Neural cell (in vitro differentiated cells): ENCODE measurements at regions not wholly inside any gene's neighbourhood (a gene's known extent, or its start where the extent isn't known, plus 50 kb on each side); places are given as distances from the start of the nearest gene placed in this dataset.

Source experiments
- H2AFZ ChIP-seq: fragments of 200-600, 300-800 bp; sonication (generic), shearing (Covaris generic); 2 replicates; pipeline ENCODE4 v1.6.0; 2014; ENCODE audit warnings: low read depth, mild to moderate bottlenecking, antibody characterized with exemption, low read length, moderate library complexity
- H3F3A ChIP-seq: fragments of 200-600 bp; shearing (Covaris generic); 2 replicates; pipeline ENCODE4 v1.6.1; 2016; ENCODE audit warnings: mild to moderate bottlenecking, moderate library complexity, mixed read lengths, antibody characterized with exemption, low read length; ENCODE audit not compliant: insufficient read depth, poor library complexity, severe bottlenecking
- H3K27ac ChIP-seq: fragments of 200-600, 300-800 bp; sonication (generic), shearing (Covaris generic); 2 replicates; pipeline ENCODE4 v1.5.1; 2014; ENCODE audit warnings: mild to moderate bottlenecking, low read length, moderate library complexity
- H3K27me3 ChIP-seq: fragments of 300-800, 200-600 bp; sonication (generic), shearing (Covaris generic); 2 replicates; pipeline ENCODE4 v1.6.0; 2014; ENCODE audit warnings: mild to moderate bottlenecking, low read depth, low read length, moderate library complexity; ENCODE audit not compliant: insufficient read depth
- H3K36me3 ChIP-seq: fragments of 300-800, 200-600 bp; sonication (generic), shearing (Covaris generic); 2 replicates; pipeline ENCODE4 v1.5.1; 2014; ENCODE audit warnings: mild to moderate bottlenecking, antibody characterized with exemption, low read length, moderate library complexity; ENCODE audit not compliant: insufficient read depth
- H3K4me2 ChIP-seq: fragments of 300-800, 200-600 bp; sonication (generic), shearing (Covaris generic); 2 replicates; pipeline ENCODE4 v1.6.0; 2014; ENCODE audit warnings: mild to moderate bottlenecking, low read length
- H3K4me3 ChIP-seq: fragments of 300-800, 200-600 bp; sonication (generic), shearing (Covaris generic); 2 replicates; pipeline ENCODE4 v1.5.1; 2014; ENCODE audit warnings: mild to moderate bottlenecking, low read length, moderate library complexity
- H3K79me2 ChIP-seq: fragments of 200-600 bp; shearing (Covaris generic); replicated peaks from 2 replicates; pipeline ENCODE4 v1.6.0; 2014; ENCODE audit warnings: mild to moderate bottlenecking, low read length, moderate library complexity; ENCODE audit not compliant: insufficient read depth
- H3K9ac ChIP-seq: fragments of 300-800, 200-600 bp; sonication (generic), shearing (Covaris generic); 2 replicates; pipeline ENCODE4 v1.6.1; 2016; ENCODE audit warnings: mild to moderate bottlenecking, low read length, mixed read lengths
- H3K9me2 ChIP-seq: fragments of 200-600 bp; shearing (Covaris generic); 2 replicates; pipeline ENCODE4 v1.6.1; 2016; ENCODE audit warnings: mild to moderate bottlenecking, low read length, mixed read lengths; ENCODE audit not compliant: insufficient read depth
- H3K9me3 ChIP-seq: fragments of 200-600, 300-800 bp; sonication (generic), shearing (Covaris generic); 2 replicates; pipeline ENCODE4 v1.6.1; 2016; ENCODE audit warnings: mild to moderate bottlenecking, mixed run types, low read length, moderate library complexity, mixed read lengths
- H4K20me1 ChIP-seq: fragments of 200-600 bp; shearing (Covaris generic); 2 replicates; pipeline ENCODE4 v1.6.1; 2016; ENCODE audit warnings: mild to moderate bottlenecking, mixed run types; ENCODE audit not compliant: insufficient read depth
- EP300 ChIP-seq: fragments of 450-650 bp; conservative IDR thresholded peaks from 2 replicates; pipeline ENCODE4 v1.6.1; 2014; ENCODE audit warnings: antibody characterized with exemption, mild to moderate bottlenecking, moderate library complexity; ENCODE audit not compliant: poor library complexity, severe bottlenecking
- EZH2 ChIP-seq: fragments of 200-600, 300-800 bp; shearing (Covaris generic), sonication (generic); IDR thresholded peaks from 2 replicates; pipeline ENCODE4 v1.6.1; 2014; ENCODE audit warnings: antibody characterized with exemption, low read length, borderline replicate concordance, mild to moderate bottlenecking; ENCODE audit not compliant: insufficient read depth, poor library complexity, severe bottlenecking
- MXI1 ChIP-seq: fragments of 450-650 bp; conservative IDR thresholded peaks from 2 replicates; pipeline ENCODE4 v1.6.1; 2014; ENCODE audit warnings: antibody characterized with exemption, mild to moderate bottlenecking; ENCODE audit not compliant: poor library complexity, severe bottlenecking
- POLR2AphosphoS5 ChIP-seq: IDR thresholded peaks from 2 replicates; pipeline ENCODE4 v1.6.1; 2012
- RAD21 ChIP-seq: fragments of 450-650 bp; conservative IDR thresholded peaks from 2 replicates; pipeline ENCODE4 v1.6.1; 2014; ENCODE audit warnings: antibody characterized with exemption, mild to moderate bottlenecking, moderate library complexity
- REST ChIP-seq: IDR thresholded peaks from 2 replicates; pipeline ENCODE4 v1.6.1; 2012; ENCODE audit warnings: borderline replicate concordance
- SMC3 ChIP-seq: fragments of 450-650 bp; conservative IDR thresholded peaks from 2 replicates; pipeline ENCODE4 v1.6.1; 2014; ENCODE audit warnings: antibody characterized with exemption, mild to moderate bottlenecking, moderate library complexity; ENCODE audit not compliant: poor library complexity
- TAF1 ChIP-seq: IDR thresholded peaks from 2 replicates; pipeline ENCODE4 v1.6.1; 2012; ENCODE audit warnings: low read depth
- TF ChIP-seq, protein P1 (sequence below): fragments of 450-650 bp; IDR thresholded peaks from 2 replicates; pipeline ENCODE4 v1.5.1; 2014; ENCODE audit warnings: antibody characterized with exemption, mild to moderate bottlenecking, moderate library complexity; ENCODE audit not compliant: poor library complexity, severe bottlenecking

GRCh38 chr19:28535352-28535775, 677.6 kb downstream of the UQCRFS1 start:
- no peak overlapping the region for H3K27ac ChIP-seq
- no peaks in the 10 kb centered on the region for H3K36me3 ChIP-seq
- no peak overlapping the region for H2AFZ ChIP-seq
- no peak overlapping the region for H3K4me3 ChIP-seq
- H3K9me3 ChIP-seq: no peaks in the 10 kb centered on the region
- no peak overlapping the region for H3K4me2 ChIP-seq
- no peaks in the 10 kb centered on the region for H4K20me1 ChIP-seq
- H3F3A ChIP-seq: no peaks in the 10 kb centered on the region
- no peak for TF ChIP-seq SMC3
- TF ChIP-seq REST: no peak
- TF ChIP-seq EP300: no peak
- no peak overlapping the region for H3K9ac ChIP-seq
- H3K27me3 ChIP-seq: no peaks in the 10 kb centered on the region
- H3K79me2 ChIP-seq: no peaks in the 10 kb centered on the region
- no peaks in the 10 kb centered on the region for H3K9me2 ChIP-seq

DNA sequence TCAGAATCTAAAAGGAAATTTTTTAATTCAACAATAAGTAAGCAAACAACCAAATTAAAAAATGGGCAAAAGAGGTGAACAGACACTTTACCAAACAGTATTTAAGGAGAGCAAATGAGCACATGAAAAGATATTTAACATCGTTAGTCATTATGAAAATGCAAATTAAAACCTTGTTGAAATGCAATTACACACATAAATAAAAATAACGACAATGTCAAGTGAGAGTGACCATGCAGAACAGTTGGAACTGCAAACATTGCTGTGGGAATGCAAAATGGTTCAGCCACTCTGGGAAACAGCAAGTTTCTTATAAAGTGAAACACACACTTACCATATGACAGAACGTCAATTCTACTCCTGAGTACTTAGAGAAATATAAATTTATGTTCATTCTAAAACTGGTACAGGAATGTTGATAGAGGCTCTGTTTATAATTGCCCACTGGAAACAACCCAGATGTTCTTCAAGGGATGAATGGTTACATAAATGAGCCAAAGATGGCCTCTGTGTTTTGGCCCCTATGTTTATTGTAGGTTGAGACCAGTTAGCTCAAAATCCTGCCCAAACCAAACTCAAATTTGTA, 678.1 kb downstream of the UQCRFS1 start:
- no peaks in the 10 kb centered on the region for H4K20me1 ChIP-seq
- H3K9ac ChIP-seq: no peak overlapping the region
- no peaks in the 10 kb centered on the region for H3K9me3 ChIP-seq
- no peak overlapping the region for H3K27ac ChIP-seq
- H3K4me2 ChIP-seq: no peak overlapping the region
- H3K36me3 ChIP-seq: no peaks in the 10 kb centered on the region
- H2AFZ ChIP-seq: no peak overlapping the region
- no peak for TF ChIP-seq EP300
- no peak for TF ChIP-seq REST
- TF ChIP-seq SMC3: no peak
- TF ChIP-seq, protein P1, sequence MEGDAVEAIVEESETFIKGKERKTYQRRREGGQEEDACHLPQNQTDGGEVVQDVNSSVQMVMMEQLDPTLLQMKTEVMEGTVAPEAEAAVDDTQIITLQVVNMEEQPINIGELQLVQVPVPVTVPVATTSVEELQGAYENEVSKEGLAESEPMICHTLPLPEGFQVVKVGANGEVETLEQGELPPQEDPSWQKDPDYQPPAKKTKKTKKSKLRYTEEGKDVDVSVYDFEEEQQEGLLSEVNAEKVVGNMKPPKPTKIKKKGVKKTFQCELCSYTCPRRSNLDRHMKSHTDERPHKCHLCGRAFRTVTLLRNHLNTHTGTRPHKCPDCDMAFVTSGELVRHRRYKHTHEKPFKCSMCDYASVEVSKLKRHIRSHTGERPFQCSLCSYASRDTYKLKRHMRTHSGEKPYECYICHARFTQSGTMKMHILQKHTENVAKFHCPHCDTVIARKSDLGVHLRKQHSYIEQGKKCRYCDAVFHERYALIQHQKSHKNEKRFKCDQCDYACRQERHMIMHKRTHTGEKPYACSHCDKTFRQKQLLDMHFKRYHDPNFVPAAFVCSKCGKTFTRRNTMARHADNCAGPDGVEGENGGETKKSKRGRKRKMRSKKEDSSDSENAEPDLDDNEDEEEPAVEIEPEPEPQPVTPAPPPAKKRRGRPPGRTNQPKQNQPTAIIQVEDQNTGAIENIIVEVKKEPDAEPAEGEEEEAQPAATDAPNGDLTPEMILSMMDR: no peak
- no peak for TF ChIP-seq EZH2
- no peak for TF ChIP-seq MXI1
- no peak for TF ChIP-seq RAD21
- TF ChIP-seq TAF1: no peak
- no peak for TF ChIP-seq POLR2AphosphoS5
- H3K4me3 ChIP-seq: no peak overlapping the region
- no peaks in the 10 kb centered on the region for H3K27me3 ChIP-seq
- no peaks in the 10 kb centered on the region for H3K9me2 ChIP-seq
- no peaks in the 10 kb centered on the region for H3F3A ChIP-seq
- H3K79me2 ChIP-seq: no peaks in the 10 kb centered on the region
